ENCODE measurements at regions not wholly inside any gene's neighbourhood (a gene's known extent, or its start where the extent isn't known, plus 50 kb on each side); places are given as distances from the start of the nearest gene placed in this dataset.
A peak's percentile ranks its signal among the peaks of the same experiment; 100 is the strongest.

DNA sequence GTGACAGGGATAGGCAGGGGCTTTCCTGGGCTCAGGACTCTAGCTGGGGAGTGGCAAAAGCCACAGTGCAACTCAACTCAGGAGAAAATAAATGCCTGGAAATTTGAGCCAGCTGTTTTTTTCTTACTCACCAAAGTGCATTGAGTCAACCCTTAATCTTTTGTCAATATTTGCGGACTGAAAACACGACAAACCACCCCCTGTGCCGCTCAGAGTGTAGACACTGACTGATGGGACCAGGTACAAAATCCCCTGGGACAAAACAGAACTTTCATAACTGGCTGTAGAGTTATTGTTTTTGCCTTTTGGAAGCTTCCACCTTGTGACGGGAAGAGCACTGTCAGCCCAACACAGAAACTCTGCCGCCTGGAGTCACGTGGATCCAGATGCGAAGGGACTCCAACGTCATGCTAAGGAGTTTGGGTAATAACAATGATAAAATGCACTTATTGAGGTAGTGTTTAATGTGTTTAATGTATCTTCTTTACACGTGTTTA, 164.6 kb downstream of the PLPP3 start (continued):
- TF ChIP-seq, protein P1, sequence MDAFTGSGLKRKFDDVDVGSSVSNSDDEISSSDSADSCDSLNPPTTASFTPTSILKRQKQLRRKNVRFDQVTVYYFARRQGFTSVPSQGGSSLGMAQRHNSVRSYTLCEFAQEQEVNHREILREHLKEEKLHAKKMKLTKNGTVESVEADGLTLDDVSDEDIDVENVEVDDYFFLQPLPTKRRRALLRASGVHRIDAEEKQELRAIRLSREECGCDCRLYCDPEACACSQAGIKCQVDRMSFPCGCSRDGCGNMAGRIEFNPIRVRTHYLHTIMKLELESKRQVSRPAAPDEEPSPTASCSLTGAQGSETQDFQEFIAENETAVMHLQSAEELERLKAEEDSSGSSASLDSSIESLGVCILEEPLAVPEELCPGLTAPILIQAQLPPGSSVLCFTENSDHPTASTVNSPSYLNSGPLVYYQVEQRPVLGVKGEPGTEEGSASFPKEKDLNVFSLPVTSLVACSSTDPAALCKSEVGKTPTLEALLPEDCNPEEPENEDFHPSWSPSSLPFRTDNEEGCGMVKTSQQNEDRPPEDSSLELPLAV (CRISPR knock-in tag; conservative IDR thresholded peaks at IDR 0.05; ENCODE audit: low read depth), result no peak
- TF ChIP-seq NR2C2 (CRISPR knock-in tag; IDR thresholded peaks at IDR 0.05; ENCODE audit: borderline replicate concordance) (peak; percentile 46; the same call in 1 of the 2 replicates), FOXO1 (CRISPR knock-in tag; IDR thresholded peaks at IDR 0.05) (peak; percentile 98), ZNF10 (CRISPR knock-in tag; IDR thresholded peaks at IDR 0.05; ENCODE audit: borderline replicate concordance, low read depth) (no peak), SP4 (CRISPR knock-in tag; IDR thresholded peaks at IDR 0.05) (no peak; the same call in 1 of the 2 replicates), SPEN (CRISPR knock-in tag; IDR thresholded peaks at IDR 0.05; ENCODE audit: low read depth) (no peak), REPIN1 (CRISPR knock-in tag; IDR thresholded peaks at IDR 0.05; ENCODE audit: borderline replicate concordance, low read depth) (peak; percentile 76; the same call in 1 of the 2 replicates), EED (CRISPR knock-in tag; IDR thresholded peaks at IDR 0.05) (no peak), SETDB1 (CRISPR knock-in tag; IDR thresholded peaks at IDR 0.05; ENCODE audit: borderline replicate concordance) (no peak), SMYD3 (CRISPR knock-in tag; IDR thresholded peaks at IDR 0.05) (no peak)
- TF ChIP-seq, protein P2, sequence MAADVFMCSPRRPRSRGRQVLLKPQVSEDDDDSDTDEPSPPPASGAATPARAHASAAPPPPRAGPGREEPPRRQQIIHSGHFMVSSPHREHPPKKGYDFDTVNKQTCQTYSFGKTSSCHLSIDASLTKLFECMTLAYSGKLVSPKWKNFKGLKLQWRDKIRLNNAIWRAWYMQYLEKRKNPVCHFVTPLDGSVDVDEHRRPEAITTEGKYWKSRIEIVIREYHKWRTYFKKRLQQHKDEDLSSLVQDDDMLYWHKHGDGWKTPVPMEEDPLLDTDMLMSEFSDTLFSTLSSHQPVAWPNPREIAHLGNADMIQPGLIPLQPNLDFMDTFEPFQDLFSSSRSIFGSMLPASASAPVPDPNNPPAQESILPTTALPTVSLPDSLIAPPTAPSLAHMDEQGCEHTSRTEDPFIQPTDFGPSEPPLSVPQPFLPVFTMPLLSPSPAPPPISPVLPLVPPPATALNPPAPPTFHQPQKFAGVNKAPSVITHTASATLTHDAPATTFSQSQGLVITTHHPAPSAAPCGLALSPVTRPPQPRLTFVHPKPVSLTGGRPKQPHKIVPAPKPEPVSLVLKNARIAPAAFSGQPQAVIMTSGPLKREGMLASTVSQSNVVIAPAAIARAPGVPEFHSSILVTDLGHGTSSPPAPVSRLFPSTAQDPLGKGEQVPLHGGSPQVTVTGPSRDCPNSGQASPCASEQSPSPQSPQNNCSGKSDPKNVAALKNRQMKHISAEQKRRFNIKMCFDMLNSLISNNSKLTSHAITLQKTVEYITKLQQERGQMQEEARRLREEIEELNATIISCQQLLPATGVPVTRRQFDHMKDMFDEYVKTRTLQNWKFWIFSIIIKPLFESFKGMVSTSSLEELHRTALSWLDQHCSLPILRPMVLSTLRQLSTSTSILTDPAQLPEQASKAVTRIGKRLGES (CRISPR knock-in tag; IDR thresholded peaks at IDR 0.05; ENCODE audit: borderline replicate concordance), result no peak
- TF ChIP-seq, protein P3, sequence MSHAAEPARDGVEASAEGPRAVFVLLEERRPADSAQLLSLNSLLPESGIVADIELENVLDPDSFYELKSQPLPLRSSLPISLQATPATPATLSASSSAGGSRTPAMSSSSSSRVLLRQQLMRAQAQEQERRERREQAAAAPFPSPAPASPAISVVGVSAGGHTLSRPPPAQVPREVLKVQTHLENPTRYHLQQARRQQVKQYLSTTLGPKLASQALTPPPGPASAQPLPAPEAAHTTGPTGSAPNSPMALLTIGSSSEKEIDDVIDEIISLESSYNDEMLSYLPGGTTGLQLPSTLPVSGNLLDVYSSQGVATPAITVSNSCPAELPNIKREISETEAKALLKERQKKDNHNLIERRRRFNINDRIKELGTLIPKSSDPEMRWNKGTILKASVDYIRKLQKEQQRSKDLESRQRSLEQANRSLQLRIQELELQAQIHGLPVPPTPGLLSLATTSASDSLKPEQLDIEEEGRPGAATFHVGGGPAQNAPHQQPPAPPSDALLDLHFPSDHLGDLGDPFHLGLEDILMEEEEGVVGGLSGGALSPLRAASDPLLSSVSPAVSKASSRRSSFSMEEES (CRISPR knock-in tag; IDR thresholded peaks at IDR 0.05), result peak; percentile 98
- TF ChIP-seq, protein P4, sequence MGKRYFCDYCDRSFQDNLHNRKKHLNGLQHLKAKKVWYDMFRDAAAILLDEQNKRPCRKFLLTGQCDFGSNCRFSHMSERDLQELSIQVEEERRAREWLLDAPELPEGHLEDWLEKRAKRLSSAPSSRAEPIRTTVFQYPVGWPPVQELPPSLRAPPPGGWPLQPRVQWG (CRISPR knock-in tag; IDR thresholded peaks at IDR 0.05; ENCODE audit: borderline replicate concordance, low read depth), result no peak
- TF ChIP-seq, protein P5, sequence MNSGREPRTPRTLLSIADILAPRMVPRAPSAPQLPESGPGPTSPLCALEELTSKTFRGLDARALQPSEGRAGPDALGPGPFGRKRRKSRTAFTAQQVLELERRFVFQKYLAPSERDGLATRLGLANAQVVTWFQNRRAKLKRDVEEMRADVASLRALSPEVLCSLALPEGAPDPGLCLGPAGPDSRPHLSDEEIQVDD (CRISPR knock-in tag; IDR thresholded peaks at IDR 0.05; ENCODE audit: borderline replicate concordance), result no peak
- TF ChIP-seq, protein P6, sequence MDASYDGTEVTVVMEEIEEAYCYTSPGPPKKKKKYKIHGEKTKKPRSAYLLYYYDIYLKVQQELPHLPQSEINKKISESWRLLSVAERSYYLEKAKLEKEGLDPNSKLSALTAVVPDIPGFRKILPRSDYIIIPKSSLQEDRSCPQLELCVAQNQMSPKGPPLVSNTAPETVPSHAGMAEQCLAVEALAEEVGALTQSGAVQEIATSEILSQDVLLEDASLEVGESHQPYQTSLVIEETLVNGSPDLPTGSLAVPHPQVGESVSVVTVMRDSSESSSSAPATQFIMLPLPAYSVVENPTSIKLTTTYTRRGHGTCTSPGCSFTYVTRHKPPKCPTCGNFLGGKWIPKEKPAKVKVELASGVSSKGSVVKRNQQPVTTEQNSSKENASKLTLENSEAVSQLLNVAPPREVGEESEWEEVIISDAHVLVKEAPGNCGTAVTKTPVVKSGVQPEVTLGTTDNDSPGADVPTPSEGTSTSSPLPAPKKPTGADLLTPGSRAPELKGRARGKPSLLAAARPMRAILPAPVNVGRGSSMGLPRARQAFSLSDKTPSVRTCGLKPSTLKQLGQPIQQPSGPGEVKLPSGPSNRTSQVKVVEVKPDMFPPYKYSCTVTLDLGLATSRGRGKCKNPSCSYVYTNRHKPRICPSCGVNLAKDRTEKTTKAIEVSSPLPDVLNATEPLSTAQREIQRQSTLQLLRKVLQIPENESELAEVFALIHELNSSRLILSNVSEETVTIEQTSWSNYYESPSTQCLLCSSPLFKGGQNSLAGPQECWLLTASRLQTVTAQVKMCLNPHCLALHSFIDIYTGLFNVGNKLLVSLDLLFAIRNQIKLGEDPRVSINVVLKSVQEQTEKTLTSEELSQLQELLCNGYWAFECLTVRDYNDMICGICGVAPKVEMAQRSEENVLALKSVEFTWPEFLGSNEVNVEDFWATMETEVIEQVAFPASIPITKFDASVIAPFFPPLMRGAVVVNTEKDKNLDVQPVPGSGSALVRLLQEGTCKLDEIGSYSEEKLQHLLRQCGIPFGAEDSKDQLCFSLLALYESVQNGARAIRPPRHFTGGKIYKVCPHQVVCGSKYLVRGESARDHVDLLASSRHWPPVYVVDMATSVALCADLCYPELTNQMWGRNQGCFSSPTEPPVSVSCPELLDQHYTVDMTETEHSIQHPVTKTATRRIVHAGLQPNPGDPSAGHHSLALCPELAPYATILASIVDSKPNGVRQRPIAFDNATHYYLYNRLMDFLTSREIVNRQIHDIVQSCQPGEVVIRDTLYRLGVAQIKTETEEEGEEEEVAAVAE (CRISPR knock-in tag; IDR thresholded peaks at IDR 0.05; ENCODE audit: borderline replicate concordance), result peak; percentile 73; the same call in 1 of the 2 replicates
